ENCODE measurements at regions not wholly inside any gene's neighbourhood (a gene's known extent, or its start where the extent isn't known, plus 50 kb on each side); places are given as distances from the start of the nearest gene placed in this dataset.
"Not testable (repeated sequence)": the region's sequence is repeated elsewhere in the genome, so short reads cannot be mapped to it uniquely, and the experiment has no call there.

DNA sequence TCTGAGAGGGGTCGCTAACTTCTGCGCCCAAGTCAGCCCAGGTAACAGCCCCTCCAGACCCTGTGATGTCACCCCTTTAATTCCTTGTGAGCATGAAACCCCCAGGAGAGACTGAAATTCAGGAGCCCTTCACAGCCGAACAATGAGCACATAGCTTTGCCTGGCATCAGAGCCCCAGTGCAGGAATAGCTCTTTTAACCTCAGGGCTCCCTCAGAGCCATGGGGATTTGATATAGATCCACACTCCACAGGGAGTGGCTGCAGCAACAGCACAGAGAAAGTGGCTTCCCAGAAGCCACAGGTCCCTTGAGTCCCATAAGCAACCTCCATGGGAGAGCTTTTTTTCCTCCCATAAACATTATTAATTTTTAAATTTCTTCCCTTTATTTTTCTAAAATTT is 150.0 kb upstream of the MARCKS start:
- no peak overlapping the region for H3K4me3 ChIP-seq (ENCODE audit: low read depth, low read length)
- no peak for DNase-seq (ENCODE audit: low read depth)
- TF ChIP-seq, protein P1, sequence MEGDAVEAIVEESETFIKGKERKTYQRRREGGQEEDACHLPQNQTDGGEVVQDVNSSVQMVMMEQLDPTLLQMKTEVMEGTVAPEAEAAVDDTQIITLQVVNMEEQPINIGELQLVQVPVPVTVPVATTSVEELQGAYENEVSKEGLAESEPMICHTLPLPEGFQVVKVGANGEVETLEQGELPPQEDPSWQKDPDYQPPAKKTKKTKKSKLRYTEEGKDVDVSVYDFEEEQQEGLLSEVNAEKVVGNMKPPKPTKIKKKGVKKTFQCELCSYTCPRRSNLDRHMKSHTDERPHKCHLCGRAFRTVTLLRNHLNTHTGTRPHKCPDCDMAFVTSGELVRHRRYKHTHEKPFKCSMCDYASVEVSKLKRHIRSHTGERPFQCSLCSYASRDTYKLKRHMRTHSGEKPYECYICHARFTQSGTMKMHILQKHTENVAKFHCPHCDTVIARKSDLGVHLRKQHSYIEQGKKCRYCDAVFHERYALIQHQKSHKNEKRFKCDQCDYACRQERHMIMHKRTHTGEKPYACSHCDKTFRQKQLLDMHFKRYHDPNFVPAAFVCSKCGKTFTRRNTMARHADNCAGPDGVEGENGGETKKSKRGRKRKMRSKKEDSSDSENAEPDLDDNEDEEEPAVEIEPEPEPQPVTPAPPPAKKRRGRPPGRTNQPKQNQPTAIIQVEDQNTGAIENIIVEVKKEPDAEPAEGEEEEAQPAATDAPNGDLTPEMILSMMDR (IDR thresholded peaks at IDR 0.05; ENCODE audit: insufficient read depth, low read depth, low read length, missing control alignments): no peak

DNA sequence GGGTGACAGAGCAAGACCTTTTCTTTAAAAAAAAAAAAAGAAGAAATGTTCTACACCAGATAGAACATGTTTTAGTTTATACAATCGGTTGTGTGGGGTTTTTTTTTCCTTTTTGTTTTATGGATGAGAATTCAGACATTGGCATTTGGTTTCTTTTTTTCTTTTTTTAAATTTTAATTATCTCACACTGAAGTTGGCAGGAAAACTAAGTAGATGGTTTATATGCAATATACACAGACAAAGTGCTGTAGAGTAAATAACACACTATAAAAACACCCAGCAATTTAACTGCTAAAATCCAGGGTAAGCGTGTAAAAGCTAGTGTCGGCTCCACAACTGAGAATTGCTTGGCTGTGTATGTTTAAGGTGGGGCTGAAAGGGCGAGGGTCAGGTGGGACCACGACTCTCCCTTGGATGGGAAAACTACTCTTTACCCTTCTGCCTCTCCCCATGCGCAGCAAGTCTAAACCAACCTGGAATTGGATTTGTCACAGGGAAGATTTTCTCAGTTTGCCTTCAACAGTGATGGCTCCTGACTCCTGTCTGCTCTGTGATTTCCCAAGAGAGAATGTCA is 147.1 kb upstream of the MARCKS start:
- no peak overlapping the region for H3K4me3 ChIP-seq (ENCODE audit: low read depth, low read length)
- no peak for DNase-seq (ENCODE audit: low read depth)
- TF ChIP-seq, protein P1 (IDR thresholded peaks at IDR 0.05; ENCODE audit: insufficient read depth, low read depth, low read length, missing control alignments): no peak

DNA sequence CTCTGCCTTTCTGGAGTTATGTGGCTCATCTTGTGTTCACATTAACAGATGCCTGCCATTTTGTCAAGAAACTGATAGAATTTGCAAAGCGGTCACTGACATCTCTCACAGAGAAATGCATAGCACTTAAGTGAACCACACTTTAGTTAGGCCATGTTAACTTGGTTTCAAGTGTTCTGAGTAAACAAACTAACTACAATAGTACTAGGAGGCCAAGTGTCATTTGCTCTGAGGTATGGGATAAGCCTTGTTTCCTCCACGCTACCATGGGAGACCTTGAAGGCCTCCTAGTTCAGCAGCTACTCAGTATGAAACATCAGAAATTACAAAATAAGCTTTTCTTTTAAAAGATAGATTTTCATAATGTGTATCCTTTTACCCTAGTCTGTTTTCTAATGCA is 143.5 kb upstream of the MARCKS start:
- H3K4me3 ChIP-seq (ENCODE audit: low read depth, low read length): no peak overlapping the region
- DNase-seq (ENCODE audit: low read depth): no peak
- TF ChIP-seq, protein P1 (IDR thresholded peaks at IDR 0.05; ENCODE audit: insufficient read depth, low read depth, low read length, missing control alignments): no peak

DNA sequence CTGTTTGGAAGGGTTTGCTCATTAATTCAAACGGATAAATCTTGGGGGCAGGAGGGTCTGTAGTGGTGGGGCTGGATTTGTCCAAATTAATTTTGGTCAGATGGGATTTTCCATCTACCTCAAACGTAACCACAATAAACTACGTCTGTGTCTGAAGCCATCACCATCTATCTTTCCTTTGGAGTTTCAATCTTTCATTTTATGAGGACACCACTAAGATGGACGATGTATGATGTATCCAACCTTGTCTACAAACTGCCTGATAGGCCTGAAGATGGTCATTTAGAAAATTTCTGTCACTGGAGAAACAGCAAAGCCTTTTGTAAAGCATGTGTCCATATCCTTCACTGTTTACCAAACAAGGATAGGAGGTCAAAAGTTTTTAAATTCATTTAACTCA is 138.6 kb upstream of the MARCKS start:
- TF ChIP-seq, protein P1 (IDR thresholded peaks at IDR 0.05; ENCODE audit: insufficient read depth, low read depth, low read length, missing control alignments): no peak
- DNase-seq (ENCODE audit: low read depth): no peak
- no peak overlapping the region for H3K4me3 ChIP-seq (ENCODE audit: low read depth, low read length)

DNA sequence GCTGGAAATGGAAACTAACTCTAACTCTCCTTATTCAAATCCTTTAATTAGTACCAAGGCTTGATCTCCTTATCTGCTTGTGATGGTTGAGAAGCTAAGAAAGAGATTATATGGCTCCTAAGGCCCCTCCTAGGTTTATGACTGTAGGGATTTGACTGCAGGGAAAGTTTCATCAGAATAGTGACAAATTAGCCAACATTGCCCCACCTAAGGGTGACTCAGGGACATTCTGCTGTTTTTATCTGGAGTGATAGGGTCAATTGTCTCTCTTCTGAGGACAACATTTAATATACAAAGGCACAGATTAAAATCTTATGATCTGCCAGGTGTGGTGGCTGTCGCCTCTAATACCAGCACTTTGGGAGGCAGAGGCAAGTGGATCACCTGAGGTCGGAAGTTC is 138.1 kb upstream of the MARCKS start:
- H3K4me3 ChIP-seq (ENCODE audit: low read depth, low read length): no peak overlapping the region
- no peak for DNase-seq (ENCODE audit: low read depth)
- TF ChIP-seq, protein P1 (IDR thresholded peaks at IDR 0.05; ENCODE audit: insufficient read depth, low read depth, low read length, missing control alignments): no peak

DNA sequence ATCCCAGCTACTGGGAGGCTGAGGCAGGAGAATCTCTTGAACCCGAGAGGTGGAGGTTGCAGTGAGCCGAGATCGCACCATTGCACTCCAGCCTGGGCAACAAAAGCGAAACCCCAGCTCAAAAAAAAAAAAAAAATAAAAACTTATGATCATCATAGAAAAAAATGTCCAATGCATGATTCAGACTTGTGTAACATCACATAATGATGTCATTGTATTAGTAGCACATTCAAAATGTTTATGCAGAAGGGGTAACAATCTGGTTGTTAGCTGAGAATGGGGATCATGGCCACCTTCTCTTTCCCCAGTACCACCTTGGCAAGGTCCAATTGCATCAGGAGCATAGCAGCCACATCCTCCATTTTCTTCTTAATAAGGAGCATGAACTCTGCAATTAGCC is 137.6 kb upstream of the MARCKS start:
- H3K4me3 ChIP-seq (ENCODE audit: low read depth, low read length): no peak overlapping the region
- DNase-seq (ENCODE audit: low read depth): no peak
- TF ChIP-seq, protein P1 (IDR thresholded peaks at IDR 0.05; ENCODE audit: insufficient read depth, low read depth, low read length, missing control alignments): no peak

DNA sequence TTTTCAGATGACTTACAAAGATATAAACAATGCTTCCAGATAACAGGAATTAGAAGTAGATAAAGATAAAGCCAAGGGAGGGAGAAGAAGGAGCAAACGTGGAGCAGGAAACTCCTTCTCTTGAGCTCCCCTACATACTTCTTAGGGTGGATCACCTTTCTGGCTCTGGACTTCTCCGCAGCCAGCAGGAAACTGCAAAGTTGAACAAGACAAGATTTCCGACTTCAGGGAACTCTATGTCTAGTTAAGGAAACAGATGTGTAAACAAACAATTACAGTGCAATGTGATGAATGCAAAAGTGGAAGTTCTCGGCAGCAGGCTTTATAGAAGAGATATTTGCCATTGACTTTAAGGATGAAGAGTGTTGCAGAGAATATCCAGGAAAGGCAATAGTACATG is 134.0 kb upstream of the MARCKS start:
- no peak for DNase-seq (ENCODE audit: low read depth)
- H3K4me3 ChIP-seq (ENCODE audit: low read depth, low read length): no peak overlapping the region

DNA sequence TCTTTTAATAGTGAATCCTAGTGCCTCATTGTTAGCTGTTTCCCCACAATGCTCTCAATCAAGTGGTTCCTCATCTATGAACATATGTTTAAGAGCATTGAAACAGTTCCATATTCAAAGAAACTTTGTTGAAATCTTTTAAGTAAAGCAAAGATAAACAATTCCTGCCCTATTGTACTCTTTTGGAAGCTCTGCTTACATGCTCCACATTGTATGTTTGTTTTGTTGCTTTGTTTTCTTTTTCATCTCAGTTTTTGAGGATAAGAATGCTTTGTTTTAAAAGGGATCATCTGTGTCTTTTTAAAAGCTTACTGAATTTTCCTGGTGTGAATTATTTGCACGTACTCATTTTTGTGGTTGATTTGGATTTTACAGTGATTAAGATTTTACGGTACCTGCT is 132.2 kb upstream of the MARCKS start:
- H3K4me3 ChIP-seq (ENCODE audit: low read depth, low read length); DNase-seq (ENCODE audit: low read depth): not testable (repeated sequence)

More for the DNA sequence above, 134.0 kb upstream of the MARCKS start:
- TF ChIP-seq, protein P1 (IDR thresholded peaks at IDR 0.05; ENCODE audit: insufficient read depth, low read depth, low read length, missing control alignments): no peak

Measured in GM12865 (cell line).